DMS153 treated with DMSO at 0.1 percent for 48 hours (cell line): ENCODE measurements at regions not wholly inside any gene's neighbourhood (a gene's known extent, or its start where the extent isn't known, plus 50 kb on each side); places are given as distances from the start of the nearest gene placed in this dataset.

Experiments used
- DNase-seq: peaks from one replicate; lab custom pipeline; 2025; ENCODE audit not compliant: unreplicated experiment; lab: John Stamatoyannopoulos, UW

DNA sequence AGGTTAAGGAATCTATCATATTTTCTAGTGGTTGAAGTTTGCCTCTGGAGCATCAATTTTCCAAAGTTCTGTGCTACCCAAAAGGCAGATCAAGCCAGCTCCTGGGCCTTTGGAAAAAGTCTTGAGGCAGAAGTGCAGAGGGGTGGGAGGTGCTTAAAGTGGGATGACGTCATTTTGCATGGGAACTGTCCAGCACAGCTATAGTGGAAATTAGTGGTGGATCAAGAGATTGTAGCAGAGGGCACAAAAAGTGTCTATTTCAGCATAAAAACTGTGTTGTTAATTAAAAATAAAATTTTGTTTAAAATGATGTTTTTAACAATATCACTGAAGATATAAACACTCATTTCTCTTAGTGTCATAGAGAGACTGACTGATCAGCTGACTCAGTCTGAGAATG is 221.9 kb downstream of the LRRN1 start:
- DNase-seq = no peak

DNA sequence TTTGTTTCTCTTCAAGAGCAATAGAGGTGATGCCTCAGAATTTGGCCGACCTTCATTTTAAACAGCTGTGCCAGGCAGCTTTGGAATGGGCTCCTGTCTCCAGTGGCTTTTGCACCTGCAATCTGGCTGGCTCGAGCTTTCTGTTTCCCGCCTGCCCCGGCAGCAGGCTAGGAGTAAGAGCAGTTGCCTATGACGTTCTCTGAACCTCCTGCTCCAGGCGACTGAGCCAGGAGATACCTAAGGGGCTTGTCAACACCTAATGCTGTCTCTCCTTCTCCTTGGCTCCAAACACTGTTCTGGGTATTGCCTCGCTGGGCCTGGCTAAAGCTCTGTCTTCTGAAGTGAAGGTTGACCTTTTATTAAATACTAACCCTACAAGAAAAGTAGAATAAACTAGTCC is 229.9 kb downstream of the LRRN1 start:
- DNase-seq = no peak

DNA sequence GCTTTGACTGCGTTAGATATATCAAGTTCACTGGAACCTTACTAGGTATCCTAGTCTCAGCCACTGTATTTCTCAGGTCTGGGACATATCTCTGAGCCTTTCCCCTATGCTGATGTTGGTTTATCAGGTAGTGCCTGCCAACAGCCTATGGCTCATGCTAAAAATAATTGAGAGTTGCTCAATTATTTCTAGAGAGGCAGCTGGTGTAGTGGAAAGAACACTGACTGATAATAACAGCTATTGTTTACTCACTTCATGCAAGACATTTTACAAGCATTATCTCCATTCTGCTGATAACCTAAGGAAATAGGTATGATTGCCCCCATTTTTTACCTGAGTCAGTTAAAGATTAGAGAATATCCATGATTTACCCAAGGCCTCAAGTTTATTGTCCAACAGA is 231.4 kb downstream of the LRRN1 start:
- no peak for DNase-seq

GRCh38 chr3:4033296-4033695 is 234.1 kb downstream of the LRRN1 start:
- no peak for DNase-seq

DNA sequence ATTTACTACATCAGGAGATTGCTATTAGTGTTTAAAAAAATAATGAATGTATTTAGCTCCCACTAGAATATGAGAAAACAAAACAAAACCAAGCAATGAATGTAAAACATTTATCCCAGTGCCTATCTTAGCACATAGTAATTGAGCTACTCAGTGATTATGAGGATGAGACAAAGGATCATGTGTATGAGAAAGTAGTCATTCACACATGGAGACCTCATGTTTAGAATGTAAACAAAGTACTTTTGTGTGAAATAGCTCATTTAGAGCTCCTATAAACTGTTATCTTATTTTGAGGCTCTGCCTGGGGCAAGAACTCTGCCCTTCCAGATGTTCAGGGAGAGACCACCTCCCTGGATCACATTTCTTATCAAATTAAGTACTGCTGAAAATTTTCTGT is 236.8 kb downstream of the LRRN1 start:
- no peak for DNase-seq

DNA sequence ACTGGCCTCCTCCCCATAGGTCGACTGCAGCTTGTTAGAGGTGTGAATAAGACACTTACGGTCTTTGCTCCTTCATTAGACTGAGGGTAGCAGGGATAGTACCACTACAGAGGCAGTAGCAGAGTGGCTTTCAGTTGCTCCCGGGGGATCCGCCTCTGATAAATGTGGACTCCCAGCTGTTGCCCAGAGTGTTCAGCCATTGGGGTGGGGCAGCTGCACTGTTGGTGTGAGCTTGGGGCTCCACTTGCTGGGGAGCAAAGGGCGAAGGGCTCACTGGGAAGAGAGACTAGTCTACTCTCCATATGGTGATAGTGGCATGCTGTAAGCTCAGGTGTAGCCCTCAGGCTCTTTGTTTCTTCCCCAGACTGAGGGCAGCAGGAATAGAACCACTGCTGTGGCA is 239.1 kb downstream of the LRRN1 start:
- no peak for DNase-seq

DNA sequence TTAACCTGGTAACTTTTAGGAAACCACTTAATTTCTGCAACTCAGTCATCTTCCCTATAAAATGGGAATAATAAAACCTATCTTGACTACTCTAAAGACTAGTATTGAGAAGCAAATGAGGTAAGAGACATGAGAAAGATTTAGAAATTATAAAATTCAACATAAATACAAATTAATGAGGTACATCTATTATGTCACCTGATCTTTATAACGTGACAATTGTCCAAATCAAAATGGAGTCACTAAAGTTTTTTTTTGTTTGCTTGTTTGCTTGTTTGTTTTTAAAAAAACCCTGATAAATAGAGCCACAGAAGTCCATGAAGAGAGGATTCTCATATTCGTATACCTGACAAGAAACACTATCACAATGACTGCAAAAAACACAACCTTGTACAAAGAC is 242.8 kb downstream of the LRRN1 start:
- no peak for DNase-seq

GRCh38 chr3:4042869-4043268 is 243.6 kb downstream of the LRRN1 start:
- DNase-seq = no peak

- DNase-seq = no peak
Measured at GRCh38 chr3:4043867-4044575, 244.8 kb downstream of the LRRN1 start.

DNA sequence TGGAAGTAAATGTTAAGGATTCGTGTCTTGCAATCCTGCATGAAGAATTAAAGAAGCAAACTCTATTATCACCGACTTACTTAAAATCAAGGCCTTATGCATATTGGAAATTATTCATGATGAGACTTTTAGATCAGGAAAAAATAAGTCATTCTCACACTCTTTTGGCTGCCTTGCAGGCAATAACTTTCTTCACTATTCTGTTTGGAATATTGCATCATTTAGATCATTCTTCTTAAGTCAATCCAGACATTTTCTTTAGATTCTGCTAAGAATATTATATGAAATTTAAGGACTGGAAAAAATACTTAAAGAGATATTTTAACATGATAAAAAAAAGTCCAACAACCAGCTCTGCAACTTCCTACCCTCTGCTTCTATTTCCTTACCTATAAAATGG is 245.4 kb downstream of the LRRN1 start:
- no peak for DNase-seq

DNA sequence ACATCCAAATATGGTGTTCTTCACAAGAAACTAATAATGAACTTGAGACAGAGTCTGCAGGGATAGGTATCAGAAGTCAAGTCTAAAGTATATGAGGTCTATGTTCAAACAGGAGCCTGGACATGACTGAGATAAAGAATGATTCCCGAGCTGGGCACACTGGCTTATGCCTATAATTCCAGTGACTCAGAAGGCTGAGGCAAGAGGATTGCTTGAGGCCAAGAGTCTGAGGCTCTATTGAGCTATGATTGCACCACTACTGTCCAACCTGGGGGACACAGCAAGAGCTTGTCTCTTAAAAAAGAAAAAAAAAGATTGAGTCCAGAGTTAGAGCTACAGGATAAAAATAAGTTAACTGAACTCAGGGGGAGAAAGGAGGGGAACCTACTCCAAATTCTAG is 246.5 kb downstream of the LRRN1 start:
- no peak for DNase-seq

DNA sequence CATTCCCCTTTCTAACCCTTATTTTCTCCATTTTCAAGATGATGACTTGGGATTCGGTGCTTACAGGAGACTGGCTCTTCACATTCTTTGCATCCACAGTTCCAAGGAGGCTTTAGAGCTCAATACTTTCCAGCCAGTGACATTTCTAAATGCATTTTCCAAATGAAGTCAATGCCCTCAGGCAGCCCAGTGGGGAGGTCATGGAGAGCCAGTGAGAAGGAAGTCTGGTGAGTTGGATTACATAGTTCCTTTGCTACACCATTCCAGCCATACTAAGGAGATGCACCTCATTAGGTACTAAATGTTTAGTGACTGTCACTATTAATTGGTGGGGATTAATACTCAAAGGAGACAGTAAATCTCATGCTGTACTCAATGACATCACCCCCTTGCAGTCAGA is 248.1 kb downstream of the LRRN1 start:
- DNase-seq = no peak

DNA sequence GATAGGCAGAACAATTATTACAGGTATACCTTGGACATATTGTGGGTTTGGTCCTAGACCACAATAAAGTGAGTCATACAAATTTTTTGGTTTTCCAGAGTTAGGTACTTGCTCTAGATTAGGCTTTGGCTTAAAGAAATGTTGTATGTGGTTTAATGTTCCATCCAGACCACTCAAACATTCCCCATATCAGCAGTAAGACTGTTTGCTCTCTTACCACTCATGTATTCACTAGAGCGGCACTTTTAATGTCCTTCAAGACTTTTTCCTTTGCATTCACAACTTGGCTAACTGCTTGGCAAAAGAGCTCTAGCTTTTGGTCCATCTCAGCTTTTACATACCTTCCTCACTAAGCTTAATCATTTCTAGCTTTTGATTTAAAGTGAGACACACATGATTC is 250.5 kb upstream of the SETMAR start:
- no peak for DNase-seq

DNA sequence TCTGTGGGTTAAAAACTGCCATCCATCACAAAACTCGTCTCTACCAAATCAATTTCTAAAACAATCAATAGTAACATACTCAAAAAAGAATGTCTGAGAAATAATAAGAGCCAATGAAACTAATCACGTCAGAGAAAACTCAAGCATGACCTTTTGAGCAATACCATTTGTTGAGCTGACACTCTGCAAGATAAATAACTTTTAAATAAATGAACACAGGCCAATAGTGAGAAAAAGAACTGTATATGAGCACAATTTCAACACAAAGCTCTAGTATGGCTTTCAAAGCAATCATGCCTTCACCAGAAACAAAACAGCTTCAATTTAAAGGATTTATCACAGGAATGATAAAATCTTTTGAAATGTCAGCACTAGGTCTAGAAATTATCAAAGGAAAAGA is 249.2 kb upstream of the SETMAR start:
- no peak for DNase-seq

- no peak for DNase-seq
Measured at GRCh38 chr3:4060064-4060463, 243.1 kb upstream of the SETMAR start.

GRCh38 chr3:4060603-4061002 is 242.6 kb upstream of the SETMAR start:
- DNase-seq = no peak

GRCh38 chr3:4061195-4061594 is 242.0 kb upstream of the SETMAR start:
- DNase-seq = no peak

GRCh38 chr3:4061783-4062360 is 241.3 kb upstream of the SETMAR start:
- no peak for DNase-seq

- no peak for DNase-seq
Measured at GRCh38 chr3:4062621-4063020, 240.5 kb upstream of the SETMAR start.

GRCh38 chr3:4063916-4064574 is 239.1 kb upstream of the SETMAR start:
- DNase-seq = no peak

DNA sequence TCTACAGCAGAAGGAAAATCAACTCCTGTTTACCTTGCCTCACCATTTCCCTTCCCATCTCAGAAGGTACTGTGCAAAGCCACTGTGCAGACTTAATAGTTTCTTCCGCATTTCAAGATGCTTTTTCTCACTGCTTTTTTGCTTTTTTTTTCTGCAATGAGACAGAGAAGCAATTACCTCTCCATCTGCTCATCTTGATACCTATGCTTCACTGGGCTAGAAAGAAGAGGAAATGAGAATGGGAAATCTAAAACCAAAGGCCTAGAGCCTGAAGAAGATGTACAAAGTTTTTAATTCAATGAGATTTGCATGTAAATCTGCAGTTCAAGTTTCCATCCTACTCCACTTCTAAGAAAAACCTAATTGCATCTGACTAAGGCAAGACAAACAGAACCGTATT is 238.1 kb upstream of the SETMAR start:
- no peak for DNase-seq

DNA sequence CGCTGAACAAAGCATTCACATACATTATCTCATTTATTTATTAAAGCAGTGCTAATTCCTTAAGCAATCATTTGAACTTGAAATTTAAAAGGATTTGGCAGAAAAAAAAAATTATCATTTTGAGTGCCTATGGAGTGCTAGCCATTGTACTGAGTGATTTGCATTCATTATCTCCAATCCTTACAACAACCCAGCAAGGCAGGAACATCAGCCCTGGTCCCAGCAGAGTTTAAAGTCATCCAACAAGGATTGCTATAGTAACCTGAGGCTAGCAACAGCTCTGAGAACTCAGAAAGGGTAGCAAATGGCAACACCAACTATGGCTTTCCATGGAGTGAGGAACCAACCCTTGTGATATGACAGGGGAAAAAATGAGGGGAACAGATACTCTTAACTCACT is 237.6 kb upstream of the SETMAR start:
- DNase-seq = no peak

- no peak for DNase-seq
Measured at GRCh38 chr3:4067893-4068292, 235.3 kb upstream of the SETMAR start.
